ENCODE measurements at regions not wholly inside any gene's neighbourhood (a gene's known extent, or its start where the extent isn't known, plus 50 kb on each side); places are given as distances from the start of the nearest gene placed in this dataset.
"Not testable (repeated sequence)": the region's sequence is repeated elsewhere in the genome, so short reads cannot be mapped to it uniquely, and the experiment has no call there.

GRCh38 chr5:111937094-111937493 lies 180.1 kb upstream of the NREP start:
- DNase-seq: no peak

- no peak for DNase-seq
Measured at GRCh38 chr5:111935835-111936234, 178.8 kb upstream of the NREP start.

- no peak for DNase-seq
Measured at GRCh38 chr5:111935009-111935408, 178.0 kb upstream of the NREP start.

GRCh38 chr5:111934511-111934910 lies 177.5 kb upstream of the NREP start:
- DNase-seq: no peak

GRCh38 chr5:111933086-111933485 lies 176.1 kb upstream of the NREP start:
- DNase-seq: no peak

GRCh38 chr5:111932628-111933027 lies 175.6 kb upstream of the NREP start:
- DNase-seq: no peak

- no peak for DNase-seq
Measured at GRCh38 chr5:111932199-111932598, 175.2 kb upstream of the NREP start.

- DNase-seq: no peak
Measured at GRCh38 chr5:111931655-111932054, 174.7 kb upstream of the NREP start.

- DNase-seq: no peak
Measured at GRCh38 chr5:111930905-111931461, 174.0 kb upstream of the NREP start.

- no peak for DNase-seq
Measured at GRCh38 chr5:111930449-111930848, 173.5 kb upstream of the NREP start.

GRCh38 chr5:111929867-111930266 lies 172.9 kb upstream of the NREP start:
- no peak for DNase-seq

GRCh38 chr5:111929261-111929660 lies 172.3 kb upstream of the NREP start:
- DNase-seq: no peak

- DNase-seq: no peak
Measured at GRCh38 chr5:111928511-111928910, 171.5 kb upstream of the NREP start.

GRCh38 chr5:111927191-111927590 lies 170.2 kb upstream of the NREP start:
- no peak for DNase-seq

GRCh38 chr5:111926026-111926425 lies 169.0 kb upstream of the NREP start:
- DNase-seq: no peak

- DNase-seq: no peak
Measured at GRCh38 chr5:111922344-111922743, 165.3 kb upstream of the NREP start.

GRCh38 chr5:111921691-111922090 lies 164.7 kb upstream of the NREP start:
- not testable (repeated sequence) for DNase-seq

- DNase-seq: no peak
Measured at GRCh38 chr5:111914966-111915636, 158.1 kb upstream of the NREP start.

- no peak for DNase-seq
Measured at GRCh38 chr5:111902436-111902835, 145.4 kb upstream of the NREP start.

GRCh38 chr5:111901296-111901695 lies 144.3 kb upstream of the NREP start:
- no peak for DNase-seq

- DNase-seq: no peak
Measured at GRCh38 chr5:111892949-111893348, 136.0 kb upstream of the NREP start.

GRCh38 chr5:111887706-111888105 lies 130.7 kb upstream of the NREP start:
- no peak for DNase-seq

GRCh38 chr5:111869681-111870080 lies 112.7 kb upstream of the NREP start:
- DNase-seq: no peak

- DNase-seq: no peak
Measured at GRCh38 chr5:111865356-111865755, 108.4 kb upstream of the NREP start.

- DNase-seq: no peak
Measured at GRCh38 chr5:111863801-111864200, 106.8 kb upstream of the NREP start.
